Fibroblast of the aortic adventitia (primary cell): ENCODE measurements at regions not wholly inside any gene's neighbourhood (a gene's known extent, or its start where the extent isn't known, plus 50 kb on each side); places are given as distances from the start of the nearest gene placed in this dataset. TPM values are rescaled to one million over a fixed set of nuclear protein-coding genes. Genes with fewer than 3 reads are reported as not detected.
A peak's percentile ranks its signal among the peaks of the same experiment; 100 is the strongest.

Experiments
- DNase-seq: peaks from one replicate; pipeline ENCODE4 v3.0.0-alpha.2; 2010; ENCODE audit warnings: low read depth
- H3K4me3 ChIP-seq: 2 replicates; pipeline ENCODE4 v1.5.1; 2011; ENCODE audit warnings: low read depth, mild to moderate bottlenecking, control low read depth, low read length, moderate library complexity
- small RNA-seq: library from RNA; depleted of rRNA; stranded (forward); fragments of <200 nt; gene quantifications from one replicate; pipeline ENCODE3, GENCODE V24; 2012
- TF ChIP-seq, protein P1 (sequence below): IDR thresholded peaks from 2 replicates; pipeline ENCODE4 v1.5.1; 2011; ENCODE audit warnings: mild to moderate bottlenecking, low read length, control low read depth, inconsistent platforms; ENCODE audit not compliant: insufficient read depth

DNA sequence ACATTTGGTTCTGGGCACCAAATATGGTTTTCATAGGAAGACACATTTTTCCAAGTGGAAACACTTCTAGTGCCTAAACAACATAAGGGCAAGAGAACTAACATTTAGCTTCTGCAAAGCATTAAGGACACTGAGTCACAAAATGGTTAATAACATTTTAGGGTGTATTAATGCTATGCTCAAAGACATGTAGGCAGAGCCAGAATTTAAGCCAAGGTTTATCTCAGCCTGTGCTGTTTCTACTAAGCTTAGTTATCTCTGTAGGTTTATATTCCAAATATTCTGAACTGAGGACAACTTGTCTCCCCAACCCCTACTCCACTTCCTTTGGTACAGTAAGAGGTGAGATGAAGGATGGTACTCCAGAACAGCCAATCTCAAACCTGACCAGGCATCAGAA, 54.1 kb upstream of the AKAP13 start:
- no peak for DNase-seq
- no peak overlapping the region for H3K4me3 ChIP-seq
- TF ChIP-seq, protein P1, sequence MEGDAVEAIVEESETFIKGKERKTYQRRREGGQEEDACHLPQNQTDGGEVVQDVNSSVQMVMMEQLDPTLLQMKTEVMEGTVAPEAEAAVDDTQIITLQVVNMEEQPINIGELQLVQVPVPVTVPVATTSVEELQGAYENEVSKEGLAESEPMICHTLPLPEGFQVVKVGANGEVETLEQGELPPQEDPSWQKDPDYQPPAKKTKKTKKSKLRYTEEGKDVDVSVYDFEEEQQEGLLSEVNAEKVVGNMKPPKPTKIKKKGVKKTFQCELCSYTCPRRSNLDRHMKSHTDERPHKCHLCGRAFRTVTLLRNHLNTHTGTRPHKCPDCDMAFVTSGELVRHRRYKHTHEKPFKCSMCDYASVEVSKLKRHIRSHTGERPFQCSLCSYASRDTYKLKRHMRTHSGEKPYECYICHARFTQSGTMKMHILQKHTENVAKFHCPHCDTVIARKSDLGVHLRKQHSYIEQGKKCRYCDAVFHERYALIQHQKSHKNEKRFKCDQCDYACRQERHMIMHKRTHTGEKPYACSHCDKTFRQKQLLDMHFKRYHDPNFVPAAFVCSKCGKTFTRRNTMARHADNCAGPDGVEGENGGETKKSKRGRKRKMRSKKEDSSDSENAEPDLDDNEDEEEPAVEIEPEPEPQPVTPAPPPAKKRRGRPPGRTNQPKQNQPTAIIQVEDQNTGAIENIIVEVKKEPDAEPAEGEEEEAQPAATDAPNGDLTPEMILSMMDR, result no peak

DNA sequence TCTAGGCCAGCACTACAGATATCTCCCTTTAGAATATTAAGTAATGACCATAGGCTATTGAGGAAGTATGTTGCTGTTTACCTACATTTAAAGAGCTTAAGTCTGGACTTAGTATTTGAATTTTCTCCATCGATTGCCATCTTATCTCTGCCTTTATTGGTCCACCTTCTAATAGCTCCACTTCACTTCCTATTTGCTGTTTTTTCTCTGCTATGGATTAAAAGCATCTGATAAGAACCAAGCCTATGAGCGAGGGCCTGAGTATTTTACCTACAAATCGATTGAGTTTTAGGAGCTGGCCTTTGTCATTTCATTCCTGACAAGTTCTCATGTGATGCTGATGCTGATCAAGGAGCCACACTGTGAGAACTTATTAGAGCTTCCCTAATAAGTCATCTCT, 52.6 kb upstream of the AKAP13 start:
- no peak for DNase-seq
- TF ChIP-seq, protein P1, result no peak
- H3K4me3 ChIP-seq, result no peak overlapping the region

DNA sequence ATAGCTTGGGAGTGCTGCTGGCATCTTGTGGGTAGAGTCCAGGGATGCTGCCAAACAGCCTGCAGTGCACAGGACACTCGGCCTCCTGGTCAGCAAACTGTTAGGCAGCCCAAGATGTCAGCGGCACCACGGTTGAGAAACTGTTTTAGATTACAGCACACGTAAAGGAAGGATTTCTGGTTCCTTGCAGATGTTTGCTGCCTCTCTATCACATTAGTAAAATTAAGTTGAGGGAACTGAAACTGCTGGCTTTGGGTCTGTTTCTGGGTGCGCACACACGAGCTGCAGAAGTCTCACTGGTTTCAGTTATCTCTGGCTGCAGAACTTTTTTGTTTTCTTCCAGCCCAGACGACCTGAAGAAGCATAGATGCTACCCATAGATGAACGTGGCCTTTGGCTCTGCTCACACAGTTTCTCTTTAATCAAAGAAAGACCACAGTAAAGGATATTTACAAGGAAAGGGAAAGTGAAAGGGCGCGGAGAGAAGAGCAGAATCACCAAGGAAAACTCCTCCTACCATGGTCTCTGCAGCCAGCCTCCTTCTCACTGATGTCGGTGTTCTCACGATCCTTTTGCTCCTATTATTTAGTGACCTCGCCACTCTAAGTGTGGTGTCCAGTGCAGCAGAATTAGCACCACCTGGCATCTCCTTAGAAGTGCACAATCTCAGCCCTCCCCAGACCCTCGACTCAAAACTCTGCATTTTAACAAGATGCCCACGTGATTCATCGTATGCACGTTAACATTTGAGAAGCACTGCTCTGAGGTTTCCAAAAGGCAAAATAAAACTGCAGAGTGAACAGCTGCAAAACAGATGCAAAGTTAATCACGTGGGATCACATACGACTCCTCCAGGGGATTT, 50.6 kb upstream of the AKAP13 start:
- H3K4me3 ChIP-seq, result peak overlapping the region; percentile 69
- peak; percentile 65 for DNase-seq
- TF ChIP-seq, protein P1, result no peak

Small RNA genes lying in the stretch of these regions (small RNA-seq; reads per million reads assigned to genes)
- gene RN7SL428P, result not detected
